Uterus (tissue), 2 donors: ENCODE measurements at regions not wholly inside any gene's neighbourhood (a gene's known extent, or its start where the extent isn't known, plus 50 kb on each side); places are given as distances from the start of the nearest gene placed in this dataset.

Experiments
- CTCF ChIP-seq, 4 experiments: fragments of 200-600 bp in 2 of 4; fragments of 450-650 bp in 2 of 4; sonication (generic) in 2 of 4; IDR thresholded peaks; one replicate each; pipeline ENCODE4 v1.5.1; 2016 to 2019; ENCODE audit warnings: antibody characterized with exemption in 4 of 4, mild to moderate bottlenecking in 2 of 4, moderate library complexity in 1 of 4
- POLR2A ChIP-seq, 2 donors: fragments of 450-650 bp; IDR thresholded peaks; one replicate each; pipeline ENCODE4 v1.6.1; 2016; ENCODE audit warnings: antibody characterized with exemption in 2 of 2, mild to moderate bottlenecking in 1 of 2, moderate library complexity in 1 of 2

DNA sequence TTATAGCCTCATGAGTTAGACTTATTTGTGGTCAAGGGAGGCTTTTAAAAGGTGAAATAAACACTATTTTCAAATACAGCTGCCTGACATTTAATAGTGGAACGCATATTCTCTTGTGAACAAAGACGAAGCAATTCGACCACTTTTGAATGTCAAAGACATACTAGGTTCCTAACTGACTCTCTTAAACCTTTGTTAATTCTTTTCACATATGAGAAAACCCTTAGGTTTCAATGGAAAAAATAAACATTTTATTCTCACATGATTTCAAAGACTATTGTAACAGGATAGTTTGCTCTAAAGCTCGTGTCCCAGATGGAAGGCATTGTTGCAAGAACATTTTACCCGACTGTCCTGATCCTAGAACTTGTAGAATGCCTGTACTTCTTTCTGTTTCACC lies 74.8 kb upstream of the BOC start:
- TF ChIP-seq CTCF (IDR thresholded peaks at IDR 0.05) (no peak), POLR2A (IDR thresholded peaks at IDR 0.05) (no peak)
